Brain microvascular endothelial cell (primary cell): ENCODE measurements at regions not wholly inside any gene's neighbourhood (a gene's known extent, or its start where the extent isn't known, plus 50 kb on each side); places are given as distances from the start of the nearest gene placed in this dataset.

Source experiments
- DNase-seq: peaks from one replicate; pipeline ENCODE4 v3.0.0-alpha.2; 2020
- H3K27ac ChIP-seq: fragments of 250-450 bp; sonication (Bioruptor Pico); 2 replicates; pipeline ENCODE4 v1.5.1; 2020; ENCODE audit warnings: mild to moderate bottlenecking, moderate library complexity
- H3K27me3 ChIP-seq: fragments of 250-450 bp; sonication (Bioruptor Pico); replicated peaks from 2 replicates; pipeline ENCODE4 v1.5.1; 2020; ENCODE audit warnings: mild to moderate bottlenecking
- H3K36me3 ChIP-seq: fragments of 250-450 bp; sonication (Bioruptor Pico); replicated peaks from 2 replicates; pipeline ENCODE4 v1.5.1; 2020; ENCODE audit warnings: mild to moderate bottlenecking
- H3K4me3 ChIP-seq: 2 replicates; pipeline ENCODE4 v1.5.1; 2011; ENCODE audit warnings: low read depth, mild to moderate bottlenecking, control low read depth, low read length, moderate library complexity
- in situ Hi-C: cut with HindIII; loops from 2 replicates; pipeline ENCODE4 v1.10.0; 2017; ENCODE audit warnings: low sequenced_read_pairs, low pct_ligation_motif_present
- TF ChIP-seq, protein P1 (sequence below): IDR thresholded peaks from 2 replicates; pipeline ENCODE4 v1.5.1; 2011; ENCODE audit warnings: low read depth, mild to moderate bottlenecking, moderate library complexity, low read length, control low read depth, inconsistent platforms; ENCODE audit errors: missing control alignments

DNA sequence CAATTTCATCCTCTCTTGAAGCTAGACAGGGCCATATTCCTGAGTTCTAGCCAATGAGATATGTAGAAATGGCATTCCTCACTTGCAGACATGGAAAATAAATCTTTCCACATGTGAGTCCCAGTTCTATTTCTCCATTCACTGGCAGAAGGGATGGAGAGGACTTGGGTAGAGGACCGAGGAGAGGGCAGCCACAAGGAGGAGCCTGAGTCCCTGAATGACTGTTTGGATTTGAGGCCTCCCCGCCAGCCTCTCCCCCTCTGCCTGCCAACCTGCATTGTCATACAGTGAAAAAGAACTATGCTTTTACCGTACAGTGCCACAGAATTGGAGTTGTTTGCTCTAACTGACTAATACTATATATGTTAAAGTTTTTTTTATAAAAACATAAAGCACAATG is 583.0 kb upstream of the WWC1 start:
- DNase-seq: no peak
- in situ Hi-C loops: no loop called here
- TF ChIP-seq, protein P1, sequence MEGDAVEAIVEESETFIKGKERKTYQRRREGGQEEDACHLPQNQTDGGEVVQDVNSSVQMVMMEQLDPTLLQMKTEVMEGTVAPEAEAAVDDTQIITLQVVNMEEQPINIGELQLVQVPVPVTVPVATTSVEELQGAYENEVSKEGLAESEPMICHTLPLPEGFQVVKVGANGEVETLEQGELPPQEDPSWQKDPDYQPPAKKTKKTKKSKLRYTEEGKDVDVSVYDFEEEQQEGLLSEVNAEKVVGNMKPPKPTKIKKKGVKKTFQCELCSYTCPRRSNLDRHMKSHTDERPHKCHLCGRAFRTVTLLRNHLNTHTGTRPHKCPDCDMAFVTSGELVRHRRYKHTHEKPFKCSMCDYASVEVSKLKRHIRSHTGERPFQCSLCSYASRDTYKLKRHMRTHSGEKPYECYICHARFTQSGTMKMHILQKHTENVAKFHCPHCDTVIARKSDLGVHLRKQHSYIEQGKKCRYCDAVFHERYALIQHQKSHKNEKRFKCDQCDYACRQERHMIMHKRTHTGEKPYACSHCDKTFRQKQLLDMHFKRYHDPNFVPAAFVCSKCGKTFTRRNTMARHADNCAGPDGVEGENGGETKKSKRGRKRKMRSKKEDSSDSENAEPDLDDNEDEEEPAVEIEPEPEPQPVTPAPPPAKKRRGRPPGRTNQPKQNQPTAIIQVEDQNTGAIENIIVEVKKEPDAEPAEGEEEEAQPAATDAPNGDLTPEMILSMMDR: peak; percentile 34
- H3K27me3 ChIP-seq: no peaks in the 10 kb centered on the region
- no peak overlapping the region for H3K27ac ChIP-seq
- no peaks in the 10 kb centered on the region for H3K36me3 ChIP-seq
- no peak overlapping the region for H3K4me3 ChIP-seq

DNA sequence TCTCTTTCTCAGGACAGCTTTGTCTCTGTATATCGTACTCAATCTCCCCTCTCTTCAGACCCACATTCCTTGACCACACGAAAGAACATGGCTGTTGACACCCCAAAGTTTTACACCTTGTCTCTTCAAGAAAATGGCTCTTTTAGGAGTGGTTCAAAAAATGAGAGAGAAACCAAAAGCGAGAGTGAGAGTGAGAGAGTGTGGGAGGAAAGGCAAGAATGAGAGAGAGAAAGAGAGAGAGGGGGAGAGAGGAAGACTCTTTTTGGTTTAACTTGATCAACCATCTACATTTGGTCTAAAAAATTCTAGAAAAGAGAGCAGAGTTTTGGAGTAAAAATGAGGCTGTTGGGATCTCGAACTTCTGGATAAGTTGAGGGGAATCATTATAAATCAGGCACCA is 581.8 kb upstream of the WWC1 start:
- H3K27ac ChIP-seq: no peak overlapping the region
- TF ChIP-seq, protein P1: no peak
- no peak overlapping the region for H3K4me3 ChIP-seq
- no peak for DNase-seq
- H3K27me3 ChIP-seq: no peaks in the 10 kb centered on the region
- H3K36me3 ChIP-seq: no peaks in the 10 kb centered on the region
- in situ Hi-C loops: no loop called here

DNA sequence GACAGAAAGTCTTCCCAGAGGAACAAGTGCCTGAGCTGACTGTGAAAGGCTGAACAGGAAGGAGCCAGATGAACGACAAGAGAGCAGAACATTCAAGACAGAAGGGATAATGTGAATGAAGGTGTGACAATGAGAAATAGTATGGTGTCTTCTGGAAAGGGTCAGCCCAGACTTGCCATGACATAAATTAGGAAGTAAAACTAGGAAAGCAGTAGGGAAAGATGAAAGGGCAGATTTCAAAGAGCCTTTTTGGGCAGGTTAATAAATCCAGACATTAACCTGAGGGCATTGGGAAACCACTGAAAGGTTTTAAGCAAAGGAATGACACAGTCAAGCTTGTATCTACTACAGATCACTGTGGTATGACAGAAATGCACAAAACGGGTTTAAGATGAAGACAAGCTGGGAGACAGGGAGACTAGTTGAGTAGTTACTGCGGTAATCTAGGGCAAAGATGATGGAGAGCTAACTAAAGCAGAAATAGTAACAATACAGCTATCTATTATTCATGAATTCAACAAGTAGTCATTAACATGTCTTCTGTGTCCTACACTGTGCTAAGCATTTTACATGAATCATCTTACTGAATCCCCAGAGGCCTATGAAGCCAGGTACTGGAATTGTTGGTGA is 580.9 kb upstream of the WWC1 start:
- TF ChIP-seq, protein P1: no peak
- DNase-seq: no peak
- Histone ChIP-seq H3K36me3 (no peaks in the 10 kb centered on the region), H3K27ac (no peak overlapping the region), H3K27me3 (no peaks in the 10 kb centered on the region), H3K4me3 (no peak overlapping the region)
- in situ Hi-C loops: no loop called here

DNA sequence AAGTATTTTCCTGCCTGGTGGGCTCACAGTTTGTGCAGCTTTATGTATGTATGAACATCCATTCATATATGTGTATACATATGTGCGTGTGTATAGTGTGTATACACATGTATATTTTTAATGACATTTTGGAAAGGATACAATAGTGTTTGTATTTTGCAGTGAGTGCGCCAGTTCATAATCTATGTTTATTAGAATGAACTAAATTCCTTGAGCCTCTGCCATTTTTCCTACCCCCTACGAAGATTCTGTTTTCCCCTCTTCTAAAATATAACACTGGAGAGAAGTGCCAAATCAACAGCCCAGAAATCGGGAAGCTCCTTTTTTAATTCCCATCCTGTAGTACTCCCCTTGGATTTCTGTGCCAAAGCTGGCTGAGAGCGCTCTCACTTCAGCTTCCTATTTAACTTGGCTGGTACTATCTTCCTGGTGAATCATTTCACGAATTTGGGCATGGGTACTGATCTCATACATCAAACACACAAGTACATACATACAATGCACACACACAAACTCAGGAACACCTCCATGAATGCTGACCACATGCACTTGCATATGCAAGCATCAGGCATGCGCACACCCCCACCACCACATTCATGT is 578.4 kb upstream of the WWC1 start:
- DNase-seq: no peak
- no peak overlapping the region for H3K4me3 ChIP-seq
- H3K36me3 ChIP-seq: no peaks in the 10 kb centered on the region
- H3K27ac ChIP-seq: no peak overlapping the region
- in situ Hi-C loops: no loop called here
- TF ChIP-seq, protein P1: no peak
- no peaks in the 10 kb centered on the region for H3K27me3 ChIP-seq

DNA sequence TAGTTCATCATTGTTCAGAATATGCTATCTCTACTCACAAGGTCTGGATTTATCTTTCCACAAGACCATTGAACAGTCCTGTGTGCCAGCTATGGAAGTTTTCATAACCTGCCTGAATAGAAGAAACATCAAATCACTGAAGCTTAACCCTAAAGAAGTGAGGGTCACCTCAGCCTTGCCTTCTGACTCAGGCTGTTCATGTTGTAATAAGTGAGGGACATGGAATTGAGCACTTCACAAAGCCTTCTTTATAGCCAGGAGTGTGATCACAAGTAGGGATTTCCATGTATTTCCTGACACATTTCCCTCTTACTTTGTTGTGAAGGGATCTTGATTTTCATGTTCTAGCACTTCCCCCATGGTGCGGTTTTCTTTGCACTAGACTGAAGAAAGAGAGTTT is 577.5 kb upstream of the WWC1 start:
- no peaks in the 10 kb centered on the region for H3K36me3 ChIP-seq
- H3K27ac ChIP-seq: no peak overlapping the region
- in situ Hi-C loops: no loop called here
- H3K4me3 ChIP-seq: no peak overlapping the region
- TF ChIP-seq, protein P1: no peak
- no peaks in the 10 kb centered on the region for H3K27me3 ChIP-seq
- DNase-seq: no peak

DNA sequence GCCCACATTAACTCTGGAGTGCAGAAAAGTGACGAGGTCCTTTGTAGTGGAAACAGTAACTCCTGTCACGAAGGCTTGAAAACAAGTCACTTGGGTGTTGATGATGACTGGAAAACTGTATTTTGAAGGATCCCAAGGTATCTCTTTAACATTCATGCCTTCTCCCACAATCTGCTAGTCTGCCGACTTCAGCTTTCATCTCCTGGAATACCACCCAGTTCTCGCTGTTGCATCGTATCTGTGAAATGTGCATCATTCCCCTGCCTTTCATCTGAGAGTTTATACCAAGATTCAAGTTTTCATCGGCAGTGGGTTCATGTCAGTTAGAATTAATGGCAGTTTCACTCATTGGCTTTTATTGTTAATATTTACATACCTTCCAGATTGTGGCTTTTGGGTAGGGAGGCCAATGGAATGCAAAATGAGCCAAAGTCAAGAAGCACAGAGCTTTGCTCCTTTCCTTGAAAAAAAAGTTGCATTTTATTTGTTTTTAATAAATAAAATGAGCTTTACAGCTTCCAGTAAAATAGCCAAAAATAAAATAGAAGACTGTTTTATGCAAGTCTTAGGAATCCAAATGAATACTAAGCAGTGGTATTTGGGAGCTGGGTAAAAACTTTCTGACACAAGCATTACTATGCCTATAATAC is 575.2 kb upstream of the WWC1 start:
- no peaks in the 10 kb centered on the region for H3K27me3 ChIP-seq
- DNase-seq: no peak
- no peak overlapping the region for H3K4me3 ChIP-seq
- TF ChIP-seq, protein P1: no peak
- no peaks in the 10 kb centered on the region for H3K36me3 ChIP-seq
- H3K27ac ChIP-seq: no peak overlapping the region
- in situ Hi-C loops: no loop called here
